Esophagus muscularis mucosa (tissue), 4 donors: ENCODE measurements at regions not wholly inside any gene's neighbourhood (a gene's known extent, or its start where the extent isn't known, plus 50 kb on each side); places are given as distances from the start of the nearest gene placed in this dataset.

ENCODE experiments used
- DNase-seq: peaks from one replicate; pipeline ENCODE4 v3.0.0-alpha.2; 2017; ENCODE audit errors: extremely low spot score
- H3K27ac ChIP-seq, 4 donors: fragments of 200-600 bp; sonication (generic); replicated peaks in 1 of 4; 1 replicate in 3 of 4; 2 replicates in 1 of 4; pipeline ENCODE4 v1.5.1; 2016 to 2019; ENCODE audit warnings: mild to moderate bottlenecking in 1 of 4
- H3K27me3 ChIP-seq, 4 donors: fragments of 200-600 bp; sonication (generic); one replicate each; pipeline versions ENCODE4 v1.5.1 to v1.6.0; 2016 to 2019
- H3K36me3 ChIP-seq, 4 donors: fragments of 200-600 bp; sonication (generic); one replicate each; pipeline ENCODE4 v1.5.1; 2016 to 2019
- H3K4me1 ChIP-seq, 4 donors: fragments of 200-600 bp; sonication (generic); one replicate each; pipeline ENCODE4 v1.5.1; 2016 to 2019
- H3K4me3 ChIP-seq, 4 donors: fragments of 200-600 bp; sonication (generic); 1 replicate in 2 of 4; 2 replicates in 2 of 4; pipeline ENCODE4 v1.5.1; 2016 to 2019; ENCODE audit warnings: mild to moderate bottlenecking in 4 of 4, moderate library complexity in 1 of 4
- H3K9me3 ChIP-seq, 4 donors: fragments of 200-600 bp; sonication (generic); 1 replicate in 3 of 4; 2 replicates in 1 of 4; pipeline ENCODE4 v1.5.1; 2016 to 2019
- EP300 ChIP-seq: sonication (generic); formaldehyde crosslinking; IDR thresholded peaks from one replicate; pipeline ENCODE4 v1.6.1; 2017; ENCODE audit warnings: antibody characterized with exemption
- POLR2A ChIP-seq: fragments of 450-650 bp; IDR thresholded peaks from one replicate; pipeline ENCODE4 v1.6.1; 2017; ENCODE audit warnings: antibody characterized with exemption, moderate library complexity, mild to moderate bottlenecking, low read depth
- POLR2AphosphoS5 ChIP-seq, 2 donors: sonication (generic); formaldehyde crosslinking; IDR thresholded peaks; one replicate each; pipeline ENCODE4 v1.6.1; 2017; ENCODE audit warnings: antibody characterized with exemption in 2 of 2
- WGBS: methylation state at CpG from one replicate; pipeline ENCODE4 v1.1.5; 2018; 5-methylcytosine and 5-hydroxymethylcytosine counted together
- intact Hi-C: fragments of 100-400 bp; cut with DNase I; formaldehyde crosslinking; loops from one replicate; pipeline ENCODE4 v1.15.1; 2023
- TF ChIP-seq, protein P1 (sequence below), 3 experiments: fragments of 200-600 bp in 2 of 3; fragments of 450-650 bp in 1 of 3; sonication (generic) in 2 of 3; IDR thresholded peaks; one replicate each; pipeline ENCODE4 v1.5.1; 2017 to 2019; ENCODE audit warnings: antibody characterized with exemption in 3 of 3, mild to moderate bottlenecking in 2 of 3, moderate library complexity in 1 of 3

DNA sequence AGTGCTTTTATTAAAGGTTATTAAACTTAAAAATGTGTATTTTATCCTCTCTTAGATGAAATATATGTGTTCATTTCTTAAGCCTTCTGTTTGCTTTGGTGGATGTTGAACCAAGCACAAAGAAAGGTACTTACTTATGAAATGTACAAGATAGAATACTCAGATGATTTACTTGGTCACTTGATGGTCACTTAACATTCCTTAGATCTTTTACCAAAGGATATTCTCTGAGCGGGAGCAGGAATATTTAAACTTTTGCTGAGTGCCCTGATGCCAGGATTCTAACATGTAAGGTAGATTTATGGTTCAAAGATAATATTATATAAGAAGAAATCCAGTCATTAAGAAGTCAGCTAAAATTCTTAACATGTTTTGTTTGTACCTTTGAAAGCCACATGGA, 193.5 kb upstream of the ZEB2 start:
- TF ChIP-seq, protein P1, sequence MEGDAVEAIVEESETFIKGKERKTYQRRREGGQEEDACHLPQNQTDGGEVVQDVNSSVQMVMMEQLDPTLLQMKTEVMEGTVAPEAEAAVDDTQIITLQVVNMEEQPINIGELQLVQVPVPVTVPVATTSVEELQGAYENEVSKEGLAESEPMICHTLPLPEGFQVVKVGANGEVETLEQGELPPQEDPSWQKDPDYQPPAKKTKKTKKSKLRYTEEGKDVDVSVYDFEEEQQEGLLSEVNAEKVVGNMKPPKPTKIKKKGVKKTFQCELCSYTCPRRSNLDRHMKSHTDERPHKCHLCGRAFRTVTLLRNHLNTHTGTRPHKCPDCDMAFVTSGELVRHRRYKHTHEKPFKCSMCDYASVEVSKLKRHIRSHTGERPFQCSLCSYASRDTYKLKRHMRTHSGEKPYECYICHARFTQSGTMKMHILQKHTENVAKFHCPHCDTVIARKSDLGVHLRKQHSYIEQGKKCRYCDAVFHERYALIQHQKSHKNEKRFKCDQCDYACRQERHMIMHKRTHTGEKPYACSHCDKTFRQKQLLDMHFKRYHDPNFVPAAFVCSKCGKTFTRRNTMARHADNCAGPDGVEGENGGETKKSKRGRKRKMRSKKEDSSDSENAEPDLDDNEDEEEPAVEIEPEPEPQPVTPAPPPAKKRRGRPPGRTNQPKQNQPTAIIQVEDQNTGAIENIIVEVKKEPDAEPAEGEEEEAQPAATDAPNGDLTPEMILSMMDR (IDR thresholded peaks at IDR 0.05): no peak
- TF ChIP-seq POLR2A: no peak
- TF ChIP-seq POLR2AphosphoS5 (IDR thresholded peaks at IDR 0.05): no peak
- no peak for TF ChIP-seq EP300
- no peak overlapping the region for H3K27ac ChIP-seq
- peaks cover 19 to 29% (median 22%) of the 10 kb centered on the region in 4 donors for H3K4me1 ChIP-seq
- no peaks in the 10 kb centered on the region for H3K27me3 ChIP-seq
- peaks cover 0 to 6% (median 0%) of the 10 kb centered on the region in 4 donors for H3K9me3 ChIP-seq
- WGBS: 77% methylated on average over 1 of the region's 1 CpG
- DNase-seq: no peak
- H3K4me3 ChIP-seq: no peak overlapping the region
- H3K36me3 ChIP-seq: no peaks in the 10 kb centered on the region
- intact Hi-C loops: no loop called here

DNA sequence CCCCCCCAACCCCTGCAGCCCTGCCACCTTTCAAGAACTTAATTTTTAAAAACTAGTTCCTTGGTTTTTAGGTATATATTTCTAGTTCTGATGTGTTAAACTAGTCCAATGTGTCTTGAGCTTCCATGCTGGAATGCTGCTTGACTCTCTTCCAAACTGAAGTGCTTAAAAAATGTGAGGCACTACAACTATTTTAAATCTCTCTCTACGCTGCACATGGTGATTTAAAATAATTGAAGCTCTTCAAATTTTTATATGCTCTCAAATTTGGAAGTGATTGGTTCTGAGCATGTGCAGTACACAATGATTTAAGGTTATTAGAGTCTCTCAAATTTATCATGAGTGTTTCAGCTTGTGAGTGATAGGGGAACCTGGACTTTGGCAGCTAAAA, 192.6 kb upstream of the ZEB2 start:
- Histone ChIP-seq H3K9me3 (no peaks in the 10 kb centered on the region), H3K4me3 (no peak overlapping the region), H3K27ac (peak overlapping the region in 2 of 4 donors; percentile 31 to 42), H3K27me3 (no peaks in the 10 kb centered on the region), H3K4me1 (peaks cover 19 to 29% (median 22%) of the 10 kb centered on the region in 4 donors), H3K36me3 (no peaks in the 10 kb centered on the region)
- WGBS: 35% methylated on average over 1 of the region's 1 CpG
- intact Hi-C loops: no loop called here
- TF ChIP-seq, protein P1 (IDR thresholded peaks at IDR 0.05): no peak
- TF ChIP-seq EP300: no peak
- no peak for TF ChIP-seq POLR2AphosphoS5 (IDR thresholded peaks at IDR 0.05)
- TF ChIP-seq POLR2A: no peak
- no peak for DNase-seq

DNA sequence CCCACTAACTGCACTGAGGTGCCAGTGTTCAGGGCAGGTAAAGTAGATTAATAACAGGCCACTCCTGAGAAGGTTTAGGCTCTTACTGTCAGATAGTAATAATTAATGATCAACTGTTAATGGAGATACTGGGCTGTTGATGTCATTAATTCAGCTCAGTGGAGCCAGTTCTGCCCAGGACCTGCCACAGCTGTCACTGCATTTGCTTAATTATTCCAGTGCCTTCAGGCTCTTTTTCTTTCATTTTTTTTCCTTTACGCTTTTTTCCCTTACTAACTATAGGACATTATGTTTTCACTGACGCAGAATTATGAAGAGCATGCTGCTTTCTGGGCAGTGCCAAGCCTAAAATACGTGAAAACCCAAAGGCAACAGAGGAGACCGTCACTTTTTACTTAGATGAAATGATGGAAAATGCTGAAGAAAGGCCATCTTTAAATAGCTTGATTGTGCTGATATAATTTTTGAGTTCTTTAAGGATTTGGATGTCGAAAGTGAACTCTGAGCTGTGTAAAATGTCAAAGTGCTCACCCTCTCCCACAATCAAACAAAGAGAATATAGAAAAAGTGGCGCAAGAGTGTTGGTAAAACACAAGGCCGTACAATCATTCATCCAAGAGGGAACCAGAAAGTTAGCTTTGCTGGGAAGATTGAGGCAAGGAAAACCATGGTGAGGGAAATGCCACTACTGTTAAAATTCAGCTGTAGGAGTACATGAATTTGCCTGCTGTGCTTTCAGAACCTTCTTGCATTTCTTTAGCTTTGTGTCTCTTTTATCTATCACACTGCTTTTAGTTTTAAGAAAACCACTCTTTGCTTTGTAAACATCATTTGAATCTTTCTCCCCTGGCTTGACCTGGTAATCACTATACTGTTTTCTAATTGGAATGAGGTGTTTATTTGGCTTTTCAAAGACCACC, 192.0 kb upstream of the ZEB2 start:
- Histone ChIP-seq H3K36me3 (no peaks in the 10 kb centered on the region), H3K9me3 (no peaks in the 10 kb centered on the region), H3K4me3 (no peak overlapping the region), H3K27ac (peak overlapping the region in 2 of 4 donors; percentile 31 to 42), H3K4me1 (peaks cover 19 to 29% (median 22%) of the 10 kb centered on the region in 4 donors), H3K27me3 (no peaks in the 10 kb centered on the region)
- no peak for DNase-seq
- TF ChIP-seq, protein P1 (IDR thresholded peaks at IDR 0.05): no peak
- TF ChIP-seq POLR2AphosphoS5 (IDR thresholded peaks at IDR 0.05): no peak
- no peak for TF ChIP-seq POLR2A
- TF ChIP-seq EP300: no peak
- intact Hi-C loops: no loop called here
- 86% methylated on average over 7 of the region's 7 CpGs for WGBS

DNA sequence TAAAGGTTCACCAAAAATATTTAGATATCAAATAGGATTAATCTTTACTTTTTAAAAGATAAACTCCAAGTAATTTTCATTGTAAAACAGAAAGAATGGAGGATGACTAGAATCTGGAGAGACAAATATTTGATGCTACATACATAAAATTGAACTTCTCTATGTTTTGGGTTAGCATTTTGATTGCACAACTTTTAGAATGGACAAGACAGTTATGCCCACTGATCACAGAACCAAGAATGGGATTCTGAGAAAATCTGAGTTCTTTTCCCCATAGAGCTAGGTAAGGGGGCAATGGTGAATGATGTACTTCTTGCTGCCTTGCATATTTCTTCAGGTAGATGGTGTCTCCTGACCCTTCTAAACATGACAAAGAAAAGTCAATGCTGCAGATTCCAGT, 191.2 kb upstream of the ZEB2 start:
- Histone ChIP-seq H3K4me3 (no peak overlapping the region), H3K9me3 (no peaks in the 10 kb centered on the region), H3K4me1 (peaks cover 19 to 29% (median 22%) of the 10 kb centered on the region in 4 donors), H3K27me3 (no peaks in the 10 kb centered on the region), H3K36me3 (no peaks in the 10 kb centered on the region), H3K27ac (no peak overlapping the region)
- TF ChIP-seq EP300 (no peak), POLR2A (no peak), POLR2AphosphoS5 (IDR thresholded peaks at IDR 0.05) (no peak)
- TF ChIP-seq, protein P1 (IDR thresholded peaks at IDR 0.05): no peak
- DNase-seq: no peak
- intact Hi-C loops: no loop called here
